ENCODE measurements at regions not wholly inside any gene's neighbourhood (a gene's known extent, or its start where the extent isn't known, plus 50 kb on each side); places are given as distances from the start of the nearest gene placed in this dataset.

- Mint-ChIP-seq H3K27ac (no peak overlapping the region), H3K27me3 (ENCODE audit: low read depth) (peaks cover 2% of the 10 kb centered on the region), H3K4me3 (no peak overlapping the region), H3K9me3 (no peaks in the 10 kb centered on the region), H3K4me1 (peaks cover 5% of the 10 kb centered on the region), H3K36me3 (no peaks in the 10 kb centered on the region)
- DNase-seq (ENCODE audit: low spot score in 2 of 2, unreplicated experiment in 2 of 2) = no peak
- TF ChIP-seq CTCF (IDR thresholded peaks at IDR 0.05; ENCODE audit: unreplicated experiment) = no peak
These were observed 195.5 kb upstream of the PRNP start for GRCh38 chr20:4490606-4491280.

DNA sequence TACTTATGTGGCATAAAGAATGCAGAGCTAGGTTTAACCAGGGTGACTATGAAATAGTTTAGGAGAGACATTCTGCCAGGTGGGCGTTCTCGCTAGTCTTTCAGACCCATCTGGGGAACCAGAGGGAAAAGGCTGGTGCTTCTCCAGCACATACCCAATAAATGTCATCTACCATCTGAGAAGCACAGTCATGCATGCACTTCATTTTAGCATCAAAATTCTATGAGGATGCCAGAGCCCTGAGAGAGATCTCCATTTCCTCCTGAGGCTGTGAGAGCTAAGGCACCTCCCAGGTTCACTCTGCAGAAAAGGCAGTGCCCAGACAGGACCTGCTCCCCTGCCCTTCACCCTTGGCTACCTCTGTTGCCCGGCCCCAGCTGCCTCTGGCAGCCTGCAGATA is 196.2 kb upstream of the PRNP start:
- H3K36me3 Mint-ChIP-seq = no peaks in the 10 kb centered on the region
- H3K27me3 Mint-ChIP-seq (ENCODE audit: low read depth) = peaks cover 2% of the 10 kb centered on the region
- H3K4me3 Mint-ChIP-seq = no peak overlapping the region
- H3K9me3 Mint-ChIP-seq = no peaks in the 10 kb centered on the region
- no peak for DNase-seq (ENCODE audit: low spot score in 2 of 2, unreplicated experiment in 2 of 2)
- no peak for TF ChIP-seq CTCF (IDR thresholded peaks at IDR 0.05; ENCODE audit: unreplicated experiment)
- no peak overlapping the region for H3K27ac Mint-ChIP-seq
- peaks cover 5% of the 10 kb centered on the region for H3K4me1 Mint-ChIP-seq

GRCh38 chr20:4488407-4489339 is 197.6 kb upstream of the PRNP start:
- no peaks in the 10 kb centered on the region for H3K36me3 Mint-ChIP-seq
- H3K4me1 Mint-ChIP-seq = peaks cover 15% of the 10 kb centered on the region
- no peaks in the 10 kb centered on the region for H3K9me3 Mint-ChIP-seq
- no peak overlapping the region for H3K4me3 Mint-ChIP-seq
- TF ChIP-seq CTCF (IDR thresholded peaks at IDR 0.05; ENCODE audit: unreplicated experiment) = no peak
- no peak for DNase-seq (ENCODE audit: low spot score in 2 of 2, unreplicated experiment in 2 of 2)
- H3K27ac Mint-ChIP-seq = no peak overlapping the region
- peaks cover 2% of the 10 kb centered on the region for H3K27me3 Mint-ChIP-seq (ENCODE audit: low read depth)

GRCh38 chr20:4484379-4484997 is 201.8 kb upstream of the PRNP start:
- H3K27me3 Mint-ChIP-seq (ENCODE audit: low read depth) = peaks cover 7% of the 10 kb centered on the region
- H3K4me3 Mint-ChIP-seq = no peak overlapping the region
- H3K4me1 Mint-ChIP-seq = peaks cover 18% of the 10 kb centered on the region
- no peak overlapping the region for H3K27ac Mint-ChIP-seq
- H3K9me3 Mint-ChIP-seq = no peaks in the 10 kb centered on the region
- TF ChIP-seq CTCF (IDR thresholded peaks at IDR 0.05; ENCODE audit: unreplicated experiment) = no peak
- no peak for DNase-seq (ENCODE audit: low spot score in 2 of 2, unreplicated experiment in 2 of 2)
- no peaks in the 10 kb centered on the region for H3K36me3 Mint-ChIP-seq

- no peak overlapping the region for H3K27ac Mint-ChIP-seq
- H3K36me3 Mint-ChIP-seq = no peaks in the 10 kb centered on the region
- no peak overlapping the region for H3K4me3 Mint-ChIP-seq
- no peaks in the 10 kb centered on the region for H3K9me3 Mint-ChIP-seq
- peaks cover 18% of the 10 kb centered on the region for H3K4me1 Mint-ChIP-seq
- no peak for DNase-seq (ENCODE audit: low spot score in 2 of 2, unreplicated experiment in 2 of 2)
- TF ChIP-seq CTCF (IDR thresholded peaks at IDR 0.05; ENCODE audit: unreplicated experiment) = no peak
- peaks cover 7% of the 10 kb centered on the region for H3K27me3 Mint-ChIP-seq (ENCODE audit: low read depth)
These were observed 202.3 kb upstream of the PRNP start for GRCh38 chr20:4483961-4484360.

All from mesothelial cell of epicardium (in vitro differentiated cells).